GM03348 (cell line): ENCODE measurements at regions not wholly inside any gene's neighbourhood (a gene's known extent, or its start where the extent isn't known, plus 50 kb on each side); places are given as distances from the start of the nearest gene placed in this dataset.

Experiments used
- DNase-seq: peaks from one replicate; pipeline ENCODE4 v3.0.0; 2012; ENCODE audit warnings: low spot score

DNA sequence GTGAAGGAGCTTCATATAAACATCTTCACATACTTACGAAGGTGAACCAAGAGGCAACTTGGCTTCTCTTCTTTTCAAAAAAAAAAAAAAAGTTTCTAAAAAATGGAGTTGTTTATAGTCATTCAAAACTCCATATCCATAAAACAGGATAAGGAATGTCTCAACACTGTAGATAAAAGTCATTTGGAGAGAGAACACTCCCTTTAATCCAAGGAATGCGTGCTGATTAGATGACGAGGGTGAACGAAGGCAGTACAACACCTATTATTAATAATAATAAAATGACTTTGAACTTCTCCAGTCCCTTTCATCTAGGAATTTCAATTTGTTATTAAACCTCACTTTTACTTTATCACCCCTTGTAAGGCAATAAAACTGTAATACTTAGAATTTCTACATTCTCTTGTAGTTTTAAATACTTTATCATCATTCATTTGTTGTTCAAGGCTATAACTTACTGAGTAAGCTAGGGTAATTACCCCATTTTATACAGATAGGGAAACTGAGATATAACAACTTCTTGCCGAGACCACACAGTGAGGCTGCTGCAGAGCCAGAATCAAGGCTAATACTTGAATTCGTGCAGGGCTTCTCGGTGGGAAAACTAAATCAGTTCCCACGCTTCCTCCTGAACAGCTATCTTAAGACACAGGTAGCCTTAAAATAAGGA is 377.1 kb downstream of the EFNA5 start:
- DNase-seq: no peak

DNA sequence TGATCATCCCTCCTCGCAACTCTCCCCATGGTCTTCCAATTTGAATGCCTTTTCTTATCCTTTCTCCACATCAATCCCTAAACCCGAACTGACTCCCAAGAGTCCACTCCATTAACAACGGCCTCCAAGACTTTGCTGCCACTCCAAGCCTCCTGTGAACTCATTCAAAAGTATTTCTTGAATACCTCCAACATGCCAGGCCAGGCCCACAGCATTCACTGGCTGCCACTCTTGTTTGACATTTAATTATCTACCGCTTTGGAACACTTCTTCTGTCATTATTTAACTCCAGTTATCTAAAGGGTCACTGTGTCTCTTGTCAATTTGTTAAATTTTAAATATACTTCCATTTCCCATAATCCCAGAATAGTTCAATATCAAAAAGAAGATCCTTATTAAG is 378.9 kb downstream of the EFNA5 start:
- DNase-seq: no peak

DNA sequence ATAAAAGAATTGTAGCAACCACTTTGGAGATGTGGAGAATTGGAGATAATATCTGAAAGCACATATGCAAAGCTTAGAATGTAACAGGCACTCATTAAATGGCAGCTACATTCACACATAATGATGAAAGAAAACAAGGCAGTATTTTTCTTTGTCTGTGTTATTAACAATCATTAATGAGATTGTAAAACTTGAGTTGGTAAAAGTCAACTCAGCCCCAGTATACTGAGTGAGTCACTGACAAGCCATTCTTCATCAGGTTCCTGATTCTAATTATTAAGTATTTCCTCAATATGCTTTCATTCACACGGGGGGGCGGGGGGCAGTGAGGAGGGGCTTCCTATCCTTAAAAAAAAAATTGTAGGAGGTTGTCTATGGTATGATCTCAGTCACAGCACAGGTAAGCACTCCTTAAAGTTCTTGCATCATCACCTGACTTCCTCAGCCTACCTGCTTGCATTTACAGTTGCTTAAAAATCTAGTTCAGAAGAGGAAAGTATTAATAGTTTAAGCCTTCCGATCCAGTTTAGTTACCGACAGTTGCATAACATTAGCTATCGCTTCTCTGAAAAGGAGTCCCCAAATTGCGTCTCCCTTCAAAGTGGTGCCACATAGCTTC is 379.8 kb downstream of the EFNA5 start:
- DNase-seq: no peak

DNA sequence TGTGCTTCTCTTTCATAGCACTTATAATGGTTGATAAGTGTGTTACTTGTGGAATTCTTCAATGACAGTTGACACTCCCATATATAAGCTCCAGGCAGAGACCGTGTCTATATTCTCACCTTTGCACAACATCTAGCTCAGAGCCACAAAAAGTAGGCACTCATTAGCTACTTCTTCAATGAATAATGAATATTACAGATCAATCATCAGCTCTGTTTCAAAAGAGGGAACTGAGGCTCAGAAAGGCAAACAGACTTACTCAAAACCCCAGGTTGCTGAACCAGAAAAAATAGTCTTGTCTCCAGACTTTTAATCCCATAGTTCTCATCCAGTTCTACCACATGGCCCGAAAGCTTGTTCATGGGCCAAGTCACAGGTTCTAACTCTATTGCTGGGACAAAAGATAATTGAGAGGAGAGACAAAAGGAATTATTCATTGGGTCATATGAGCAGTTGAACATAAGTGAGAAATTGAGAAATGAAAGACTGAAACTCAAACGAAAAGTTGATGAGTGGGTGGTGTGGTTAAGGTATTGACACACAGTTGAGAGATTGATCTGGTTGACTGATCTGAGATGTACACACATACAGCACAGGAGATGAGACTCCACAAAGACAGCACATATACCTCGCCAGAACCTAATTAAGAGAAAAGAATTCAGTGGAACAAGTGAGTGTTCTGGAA is 381.6 kb downstream of the EFNA5 start:
- no peak for DNase-seq

DNA sequence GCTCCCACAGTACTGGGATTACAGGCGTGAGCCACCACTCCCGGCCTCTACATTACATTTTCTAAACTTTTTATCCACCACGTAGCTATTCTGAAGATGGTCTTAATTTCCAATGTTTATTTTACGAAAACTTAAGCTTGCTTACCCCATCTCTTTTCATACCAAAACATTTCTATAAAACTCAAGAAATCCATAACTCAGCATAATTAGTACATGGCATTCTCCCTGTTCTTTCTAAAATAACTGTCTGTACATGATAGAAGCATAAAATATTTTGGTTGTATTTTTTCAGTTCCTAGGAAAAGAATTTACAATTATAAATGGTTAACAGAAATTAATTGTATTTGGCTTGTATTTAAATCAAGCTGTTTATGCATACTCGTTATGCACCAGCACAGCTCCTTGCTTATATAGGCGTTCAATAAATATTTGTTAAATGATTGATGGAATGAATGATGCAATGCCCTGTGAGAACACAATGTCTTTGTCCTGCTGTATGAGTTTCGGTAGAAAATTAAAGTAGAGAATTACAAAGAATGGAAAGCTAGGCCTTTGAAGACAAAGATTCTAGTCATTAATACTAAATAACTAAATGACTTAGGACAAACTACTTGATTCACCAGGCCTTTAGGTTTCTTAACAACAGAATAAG is 384.2 kb downstream of the EFNA5 start:
- no peak for DNase-seq

DNA sequence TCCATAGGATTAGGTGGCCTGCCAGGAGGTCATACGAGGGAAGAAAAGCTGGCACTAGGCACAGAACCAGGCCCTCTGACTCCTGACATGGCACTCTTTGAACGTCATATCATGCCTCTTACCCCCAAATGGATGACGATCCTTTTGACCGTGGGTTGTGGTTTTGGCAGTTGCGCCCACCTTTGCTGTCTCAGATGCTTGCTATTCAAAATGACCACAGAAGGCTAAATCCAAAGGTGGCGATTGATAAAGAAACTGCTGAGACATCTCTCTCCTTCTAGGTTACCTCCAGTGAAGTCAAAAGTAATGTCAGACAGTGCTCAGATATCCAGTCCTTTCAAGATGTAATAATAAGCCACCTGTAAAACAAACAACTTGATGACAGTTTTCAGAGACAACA is 385.0 kb downstream of the EFNA5 start:
- DNase-seq: no peak

DNA sequence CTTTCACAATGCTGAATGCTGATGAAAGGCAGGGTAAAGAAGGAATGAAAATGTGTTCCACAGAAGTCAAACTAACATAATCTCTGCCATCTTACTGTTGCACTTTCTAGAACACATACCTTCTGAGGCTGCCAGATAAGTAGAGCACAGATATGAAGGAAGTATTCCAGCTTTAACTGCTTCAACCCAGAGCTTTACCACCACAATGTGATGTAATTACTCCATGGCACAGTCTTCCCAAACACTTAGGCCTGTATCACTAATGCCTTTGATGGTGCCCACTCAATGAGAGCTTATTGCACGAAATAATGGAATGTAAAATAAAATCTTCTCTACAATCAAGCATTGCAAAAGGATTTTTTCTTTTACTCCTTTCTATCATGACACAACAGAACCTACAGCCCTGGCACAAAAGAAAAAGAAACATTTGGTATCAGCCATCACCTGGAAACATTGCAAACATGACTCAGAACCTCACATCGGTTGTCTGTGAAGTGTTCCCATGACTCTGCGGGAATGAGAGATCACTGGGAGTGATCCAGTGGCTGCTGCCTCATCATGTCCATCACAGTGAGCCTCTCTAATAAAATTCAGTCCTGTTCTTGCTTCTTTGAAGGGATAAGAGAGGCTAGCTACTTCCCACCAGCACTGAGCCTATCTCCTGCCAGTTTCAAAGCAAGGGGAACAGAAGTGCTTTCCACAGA is 385.8 kb downstream of the EFNA5 start:
- no peak for DNase-seq

DNA sequence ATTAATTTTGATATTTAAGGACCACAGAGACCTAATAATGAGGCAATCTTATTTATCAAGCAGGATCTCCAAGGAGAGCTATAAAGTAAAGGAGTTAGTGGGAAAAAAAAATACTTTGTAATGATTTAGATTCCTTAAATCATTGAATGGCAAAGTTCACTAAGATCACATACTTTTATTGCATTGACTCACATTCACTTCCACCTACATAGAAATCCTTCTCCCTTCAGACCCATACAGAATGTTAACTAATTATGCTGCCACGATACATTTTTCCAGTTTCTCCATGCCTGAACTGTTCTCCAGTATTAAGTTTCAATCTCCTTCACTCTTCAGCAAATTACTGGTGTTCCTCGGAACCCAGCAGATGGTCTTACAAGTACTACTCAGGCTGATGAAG is 388.7 kb downstream of the EFNA5 start:
- DNase-seq: no peak

DNA sequence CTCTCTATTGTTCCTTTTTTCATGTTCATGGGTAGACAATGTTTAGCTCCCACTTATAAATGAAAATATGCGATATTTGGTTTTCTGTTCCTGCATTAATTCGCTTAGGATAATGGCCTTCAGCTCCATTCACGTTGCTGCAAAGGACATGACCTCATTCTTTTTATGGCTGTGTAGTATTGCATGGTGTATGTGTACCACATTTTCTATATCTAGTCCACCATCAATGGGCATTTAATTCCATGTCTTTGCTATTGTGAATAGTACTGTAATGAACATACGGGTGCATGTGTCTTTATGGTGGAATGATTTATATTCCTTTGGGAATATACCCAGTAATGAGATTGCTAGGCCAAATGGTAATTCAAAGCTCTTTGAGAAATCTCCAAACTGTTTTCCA is 392.0 kb downstream of the EFNA5 start:
- no peak for DNase-seq

DNA sequence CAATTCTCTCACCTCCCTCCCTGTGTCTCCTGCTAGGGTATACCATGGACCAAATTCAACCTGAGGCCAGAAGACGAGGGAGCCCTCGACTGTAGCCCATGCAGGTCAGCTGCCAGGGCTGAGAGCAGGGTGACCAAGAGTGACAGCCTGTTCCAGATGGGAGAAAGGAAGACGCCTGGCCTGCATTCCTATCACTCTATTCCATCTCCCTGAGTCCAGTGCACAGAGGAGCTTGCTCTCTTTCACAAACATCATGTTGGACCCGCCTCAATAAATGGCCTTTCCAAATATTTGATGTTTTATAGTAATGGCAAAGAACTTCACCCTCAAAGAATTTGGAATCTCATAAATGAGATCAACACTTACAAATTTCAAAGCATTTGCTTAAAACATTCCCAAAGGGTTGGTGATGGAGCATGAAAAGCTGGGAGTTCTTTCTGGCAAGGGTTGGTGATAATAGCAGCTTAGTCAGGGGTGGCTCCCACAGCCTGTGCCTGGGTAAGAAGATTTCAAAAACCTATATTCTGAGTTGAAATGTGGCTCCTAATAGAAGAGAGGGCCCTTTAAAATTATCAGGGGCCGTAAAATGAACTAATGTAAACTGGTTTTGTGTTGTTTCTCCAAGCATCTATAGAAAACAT is 393.1 kb downstream of the EFNA5 start:
- no peak for DNase-seq

DNA sequence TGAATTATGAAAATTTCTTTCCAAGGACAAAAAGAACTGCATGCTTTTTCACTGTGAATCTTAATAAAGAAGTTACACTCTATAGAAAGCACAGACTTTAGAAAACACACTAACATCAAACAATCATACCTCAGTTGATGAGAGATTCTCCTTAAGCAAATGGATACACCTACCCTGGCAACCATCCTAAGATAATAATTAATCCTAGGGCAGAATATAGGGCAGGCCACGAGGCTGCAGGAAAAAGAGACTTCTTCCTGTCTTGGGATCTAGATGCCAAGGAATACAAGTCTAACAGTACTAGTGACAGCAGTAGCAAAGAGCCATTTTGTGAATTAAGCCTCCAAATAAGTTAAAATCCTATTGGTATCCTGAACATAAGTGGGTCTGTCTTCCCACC is 395.4 kb downstream of the EFNA5 start:
- no peak for DNase-seq

DNA sequence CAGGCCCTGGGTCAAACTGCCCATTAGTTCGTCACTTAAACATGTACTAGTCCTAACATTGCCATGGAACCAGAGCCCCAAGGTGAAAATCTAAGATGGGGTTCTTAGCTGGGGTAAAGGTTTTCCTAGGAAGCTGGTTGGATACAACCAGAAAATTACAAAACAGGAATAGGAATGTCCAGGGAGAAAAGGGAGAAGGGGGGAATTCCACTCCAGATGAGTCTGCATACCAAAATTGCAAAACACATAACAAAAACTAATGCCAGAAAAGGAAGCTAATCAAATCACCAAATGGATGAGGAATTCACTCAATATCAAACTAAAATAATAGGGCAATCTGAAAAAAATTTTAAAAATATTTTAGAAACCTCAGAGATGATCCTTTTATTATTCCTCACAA is 396.2 kb downstream of the EFNA5 start:
- DNase-seq: no peak

DNA sequence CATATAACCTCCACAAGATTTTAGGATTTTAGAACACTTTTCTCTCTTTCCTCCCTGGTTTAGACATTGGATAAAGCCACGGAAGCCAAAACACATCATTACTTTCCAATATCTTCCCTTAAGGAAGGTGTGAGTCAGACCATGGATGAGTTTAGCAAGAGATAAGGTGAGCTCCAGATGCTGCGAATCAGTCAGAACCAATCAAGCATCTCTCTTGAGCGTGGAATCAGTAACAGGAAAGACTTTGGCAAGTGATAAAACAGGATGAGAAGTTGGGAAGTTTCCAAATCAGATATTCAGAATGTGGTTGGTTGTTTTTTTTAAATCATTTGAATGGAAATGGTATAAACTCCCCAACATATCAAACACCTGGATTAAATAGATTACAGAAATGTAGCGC is 397.8 kb downstream of the EFNA5 start:
- no peak for DNase-seq

DNA sequence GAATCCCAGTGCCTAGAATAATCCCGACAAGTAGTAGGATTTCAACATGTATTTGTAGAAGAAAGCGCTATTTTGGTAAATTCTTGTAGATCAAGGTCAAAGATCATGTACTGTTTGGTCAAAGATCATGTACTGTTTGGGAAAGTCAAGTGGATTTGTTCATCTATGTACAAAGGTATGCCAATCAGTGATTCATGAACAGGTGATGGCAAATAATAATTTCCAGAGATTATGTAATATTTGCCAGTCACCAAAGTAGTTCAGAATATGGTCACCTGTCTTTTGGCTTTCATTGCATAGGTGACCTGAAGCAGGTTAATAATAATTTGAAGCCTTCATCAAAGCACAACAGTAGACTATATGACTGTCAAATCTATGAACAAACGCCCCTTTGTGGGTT is 398.2 kb downstream of the EFNA5 start:
- DNase-seq: no peak

DNA sequence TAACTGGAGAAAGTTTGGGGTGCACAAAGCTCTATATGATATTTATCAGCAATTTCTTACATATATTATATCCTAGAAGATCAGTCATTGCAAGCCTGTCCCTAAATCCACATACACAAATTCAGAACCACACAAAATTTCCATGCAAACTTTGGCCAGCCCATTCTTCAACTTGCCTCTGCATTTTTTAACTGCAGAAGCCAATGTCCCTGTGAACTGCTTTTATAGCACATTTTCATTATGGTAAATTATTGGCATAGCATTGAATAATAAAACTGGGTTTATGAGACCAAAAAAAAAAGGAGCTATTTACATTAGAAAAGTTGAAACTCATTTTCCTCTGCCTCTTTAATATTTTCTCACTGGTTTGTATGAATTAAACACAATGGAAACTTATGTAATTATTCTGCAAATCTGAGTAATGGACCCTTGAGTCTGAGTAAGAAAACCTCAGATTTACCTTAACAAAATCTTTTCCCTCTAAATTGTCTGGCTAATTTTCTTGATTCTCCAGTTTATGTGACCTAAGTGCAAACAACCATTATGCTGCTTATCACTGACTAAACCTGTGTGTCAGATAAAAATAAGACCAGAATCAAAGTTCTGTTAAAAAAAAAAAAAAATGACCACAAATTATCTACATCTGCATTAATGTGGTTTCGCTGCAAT is 398.9 kb downstream of the EFNA5 start:
- no peak for DNase-seq

DNA sequence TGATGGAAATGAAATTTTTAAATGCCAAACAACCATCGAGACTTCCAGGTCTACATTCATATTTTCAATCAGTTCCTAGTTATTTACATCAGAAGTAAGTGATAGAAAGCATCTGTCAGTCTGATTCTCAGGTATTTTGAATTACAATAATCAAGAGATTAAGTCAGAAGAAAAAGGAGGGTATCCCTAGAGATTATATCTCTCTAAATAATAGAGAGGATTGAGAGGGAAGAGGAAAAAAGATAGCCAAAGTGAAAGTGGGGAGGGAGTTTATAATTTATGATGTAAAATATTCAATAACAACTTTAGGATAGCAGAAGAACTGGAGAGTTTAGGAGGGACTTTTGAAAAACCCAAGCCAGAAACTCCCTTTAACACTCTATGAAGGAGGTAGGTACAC is 400.2 kb downstream of the EFNA5 start:
- no peak for DNase-seq

DNA sequence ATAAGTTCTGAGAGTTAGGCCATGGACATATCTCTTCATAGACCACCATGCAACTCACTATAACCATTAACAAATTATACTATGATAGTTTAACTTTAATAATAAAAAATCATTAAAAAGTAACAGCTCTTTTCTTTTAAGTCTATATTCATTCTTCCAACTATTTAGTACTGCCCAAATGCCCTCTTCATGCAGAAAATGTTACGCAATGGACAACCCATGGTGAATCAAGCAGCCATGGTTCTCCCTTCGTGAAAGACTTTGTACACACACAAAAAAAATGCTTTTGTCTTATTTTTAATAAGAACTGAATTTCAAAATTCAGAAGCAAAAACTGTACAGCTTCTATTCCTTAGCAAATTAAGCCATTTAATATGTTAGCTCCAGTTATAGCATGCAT is 401.1 kb downstream of the EFNA5 start:
- no peak for DNase-seq

DNA sequence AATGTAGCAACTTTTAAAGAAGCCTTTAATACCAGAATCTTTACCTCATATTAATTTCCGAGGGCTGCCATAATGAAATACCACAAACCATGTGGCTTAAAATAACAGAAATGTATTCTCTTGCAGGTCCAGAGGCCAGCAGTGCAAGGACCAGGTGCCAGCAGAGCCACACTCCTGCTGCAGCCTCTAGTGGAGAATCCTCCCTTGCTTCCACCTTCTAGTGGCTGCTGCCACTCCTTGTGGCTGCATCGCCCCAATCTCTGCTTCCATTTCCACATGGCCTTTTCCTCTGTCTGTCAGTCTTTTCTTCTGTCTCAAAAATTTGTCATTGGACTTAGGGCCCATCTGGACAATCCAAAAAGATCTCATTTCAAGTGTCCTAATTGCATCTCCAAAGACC is 401.5 kb downstream of the EFNA5 start:
- DNase-seq: no peak

DNA sequence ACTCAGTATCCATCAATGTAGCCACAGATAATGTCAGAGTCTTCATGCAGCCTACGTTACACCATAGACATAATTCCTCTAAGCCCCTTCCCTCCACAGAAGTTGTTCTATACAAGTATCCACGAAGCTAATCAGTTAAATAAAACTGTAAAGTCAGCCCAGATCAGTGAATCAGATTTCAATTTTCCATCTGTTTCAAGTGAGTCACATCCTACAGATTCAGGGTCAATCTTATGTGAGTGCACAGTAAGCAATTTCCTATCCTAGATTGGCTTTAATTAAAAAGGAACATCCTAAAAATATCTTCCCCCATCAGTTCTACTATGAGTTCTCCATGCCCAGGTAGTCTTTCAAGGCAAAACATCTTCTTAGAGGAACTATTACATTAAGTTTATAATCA is 402.5 kb downstream of the EFNA5 start:
- DNase-seq: no peak

DNA sequence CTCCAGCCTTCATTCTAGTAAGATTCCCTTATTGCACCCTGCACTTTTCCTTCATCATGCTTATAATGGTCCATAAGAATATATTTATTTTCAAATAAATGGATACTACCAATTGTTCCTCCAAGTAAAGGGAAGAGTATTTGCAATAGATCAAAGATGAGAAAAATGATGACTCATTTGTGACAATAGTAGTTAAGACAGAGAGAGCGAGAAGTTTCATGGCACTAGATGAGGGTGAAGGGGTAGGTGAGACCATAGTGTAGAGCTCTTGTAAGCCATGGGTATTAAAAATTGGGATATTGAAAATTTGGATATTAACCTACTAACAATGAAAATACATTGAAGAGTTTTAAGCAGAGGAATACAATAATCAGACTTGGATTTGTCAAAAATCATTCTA is 404.6 kb downstream of the EFNA5 start:
- DNase-seq: no peak

DNA sequence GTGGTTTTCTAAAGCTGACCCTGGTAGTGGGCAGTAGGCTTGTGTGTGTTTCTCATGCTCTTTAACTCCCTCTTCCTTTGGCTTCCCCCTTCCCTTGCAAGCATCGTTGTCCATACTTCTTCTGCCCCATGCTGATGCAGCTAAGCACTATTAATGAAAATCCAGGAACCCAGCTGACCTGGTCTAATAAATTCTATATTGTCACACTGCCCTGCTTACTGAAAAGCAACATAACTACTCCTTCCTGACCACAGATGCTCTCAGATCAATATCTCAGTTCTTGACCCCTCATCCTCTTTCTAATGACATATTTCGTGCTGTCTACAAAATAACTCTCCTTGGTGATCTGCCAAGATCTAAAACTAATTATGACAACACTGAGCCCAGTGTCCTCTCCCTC is 405.5 kb downstream of the EFNA5 start:
- DNase-seq: no peak
